ENCODE measurements at regions not wholly inside any gene's neighbourhood (a gene's known extent, or its start where the extent isn't known, plus 50 kb on each side); places are given as distances from the start of the nearest gene placed in this dataset.

GRCh38 chr3:168747697-168748096, 652.0 kb upstream of the GOLIM4 start:
- ATAC-seq = no peak
- no peak overlapping the region for H3K4me3 Mint-ChIP-seq
- peaks cover 7% of the 10 kb centered on the region for H3K9me3 Mint-ChIP-seq
- H3K27ac Mint-ChIP-seq = no peak overlapping the region
- no peaks in the 10 kb centered on the region for H3K27me3 Mint-ChIP-seq
- no peaks in the 10 kb centered on the region for H3K4me1 Mint-ChIP-seq
- no peaks in the 10 kb centered on the region for H3K36me3 Mint-ChIP-seq

- no peaks in the 10 kb centered on the region for H3K4me1 Mint-ChIP-seq
- no peaks in the 10 kb centered on the region for H3K36me3 Mint-ChIP-seq
- H3K9me3 Mint-ChIP-seq = peaks cover 9% of the 10 kb centered on the region
- no peak for ATAC-seq
- no peak overlapping the region for H3K4me3 Mint-ChIP-seq
- no peaks in the 10 kb centered on the region for H3K27me3 Mint-ChIP-seq
- no peak overlapping the region for H3K27ac Mint-ChIP-seq
Observed at GRCh38 chr3:168738527-168739325, 643.0 kb upstream of the GOLIM4 start.

GRCh38 chr3:168736202-168736601, 640.5 kb upstream of the GOLIM4 start:
- H3K4me3 Mint-ChIP-seq = no peak overlapping the region
- H3K9me3 Mint-ChIP-seq = peaks cover 12% of the 10 kb centered on the region
- no peaks in the 10 kb centered on the region for H3K27me3 Mint-ChIP-seq
- no peaks in the 10 kb centered on the region for H3K4me1 Mint-ChIP-seq
- no peak for ATAC-seq
- no peak overlapping the region for H3K27ac Mint-ChIP-seq
- no peaks in the 10 kb centered on the region for H3K36me3 Mint-ChIP-seq

GRCh38 chr3:168730073-168730472, 634.3 kb upstream of the GOLIM4 start:
- no peak overlapping the region for H3K4me3 Mint-ChIP-seq
- H3K27ac Mint-ChIP-seq = no peak overlapping the region
- H3K36me3 Mint-ChIP-seq = no peaks in the 10 kb centered on the region
- H3K27me3 Mint-ChIP-seq = no peaks in the 10 kb centered on the region
- H3K4me1 Mint-ChIP-seq = no peaks in the 10 kb centered on the region
- ATAC-seq = no peak
- peaks cover 15% of the 10 kb centered on the region for H3K9me3 Mint-ChIP-seq

- no peak overlapping the region for H3K27ac Mint-ChIP-seq
- H3K4me3 Mint-ChIP-seq = no peak overlapping the region
- H3K9me3 Mint-ChIP-seq = peaks cover 11% of the 10 kb centered on the region
- ATAC-seq = no peak
- no peaks in the 10 kb centered on the region for H3K27me3 Mint-ChIP-seq
- H3K36me3 Mint-ChIP-seq = no peaks in the 10 kb centered on the region
- no peaks in the 10 kb centered on the region for H3K4me1 Mint-ChIP-seq
Observed at GRCh38 chr3:168722091-168722490, 626.4 kb upstream of the GOLIM4 start.

GRCh38 chr3:168714609-168715240, 619.0 kb upstream of the GOLIM4 start:
- Mint-ChIP-seq H3K36me3 (no peaks in the 10 kb centered on the region), H3K27ac (no peak overlapping the region), H3K4me1 (no peaks in the 10 kb centered on the region), H3K9me3 (peaks cover 3% of the 10 kb centered on the region), H3K4me3 (no peak overlapping the region), H3K27me3 (no peaks in the 10 kb centered on the region)
- ATAC-seq = no peak

GRCh38 chr3:168709073-168709472, 613.3 kb upstream of the GOLIM4 start:
- no peak overlapping the region for H3K27ac Mint-ChIP-seq
- H3K27me3 Mint-ChIP-seq = no peaks in the 10 kb centered on the region
- H3K36me3 Mint-ChIP-seq = no peaks in the 10 kb centered on the region
- H3K4me3 Mint-ChIP-seq = no peak overlapping the region
- ATAC-seq = no peak
- peaks cover 3% of the 10 kb centered on the region for H3K9me3 Mint-ChIP-seq
- H3K4me1 Mint-ChIP-seq = no peaks in the 10 kb centered on the region

GRCh38 chr3:168707900-168708299, 612.2 kb upstream of the GOLIM4 start:
- H3K4me1 Mint-ChIP-seq = no peaks in the 10 kb centered on the region
- H3K27ac Mint-ChIP-seq = no peak overlapping the region
- no peaks in the 10 kb centered on the region for H3K36me3 Mint-ChIP-seq
- no peak overlapping the region for H3K4me3 Mint-ChIP-seq
- H3K9me3 Mint-ChIP-seq = peaks cover 3% of the 10 kb centered on the region
- no peak for ATAC-seq
- H3K27me3 Mint-ChIP-seq = no peaks in the 10 kb centered on the region

- no peaks in the 10 kb centered on the region for H3K36me3 Mint-ChIP-seq
- no peak for ATAC-seq
- no peaks in the 10 kb centered on the region for H3K27me3 Mint-ChIP-seq
- H3K27ac Mint-ChIP-seq = no peak overlapping the region
- peaks cover 3% of the 10 kb centered on the region for H3K9me3 Mint-ChIP-seq
- no peak overlapping the region for H3K4me3 Mint-ChIP-seq
- no peaks in the 10 kb centered on the region for H3K4me1 Mint-ChIP-seq
Observed at GRCh38 chr3:168705412-168705811, 609.7 kb upstream of the GOLIM4 start.

- H3K4me1 Mint-ChIP-seq = no peaks in the 10 kb centered on the region
- peaks cover under 1% of the 10 kb centered on the region for H3K9me3 Mint-ChIP-seq
- no peaks in the 10 kb centered on the region for H3K36me3 Mint-ChIP-seq
- no peaks in the 10 kb centered on the region for H3K27me3 Mint-ChIP-seq
- H3K4me3 Mint-ChIP-seq = no peak overlapping the region
- ATAC-seq = no peak
- H3K27ac Mint-ChIP-seq = no peak overlapping the region
Observed at GRCh38 chr3:168696051-168696450, 600.3 kb upstream of the GOLIM4 start.

- H3K4me1 Mint-ChIP-seq = no peaks in the 10 kb centered on the region
- no peak overlapping the region for H3K4me3 Mint-ChIP-seq
- no peaks in the 10 kb centered on the region for H3K36me3 Mint-ChIP-seq
- no peaks in the 10 kb centered on the region for H3K9me3 Mint-ChIP-seq
- H3K27me3 Mint-ChIP-seq = no peaks in the 10 kb centered on the region
- no peak for ATAC-seq
- no peak overlapping the region for H3K27ac Mint-ChIP-seq
Observed at GRCh38 chr3:168693870-168694269, 598.1 kb upstream of the GOLIM4 start.

- no peaks in the 10 kb centered on the region for H3K27me3 Mint-ChIP-seq
- H3K4me3 Mint-ChIP-seq = no peak overlapping the region
- H3K27ac Mint-ChIP-seq = no peak overlapping the region
- peaks cover under 1% of the 10 kb centered on the region for H3K9me3 Mint-ChIP-seq
- no peaks in the 10 kb centered on the region for H3K4me1 Mint-ChIP-seq
- ATAC-seq = no peak
- H3K36me3 Mint-ChIP-seq = no peaks in the 10 kb centered on the region
Observed at GRCh38 chr3:168688267-168688666, 592.5 kb upstream of the GOLIM4 start.

GRCh38 chr3:168684519-168684918, 588.8 kb upstream of the GOLIM4 start:
- Mint-ChIP-seq H3K36me3 (no peaks in the 10 kb centered on the region), H3K4me3 (no peak overlapping the region), H3K27me3 (no peaks in the 10 kb centered on the region), H3K27ac (no peak overlapping the region), H3K9me3 (peaks cover 4% of the 10 kb centered on the region), H3K4me1 (no peaks in the 10 kb centered on the region)
- no peak for ATAC-seq

- Mint-ChIP-seq H3K9me3 (peaks cover 4% of the 10 kb centered on the region), H3K4me3 (no peak overlapping the region), H3K36me3 (no peaks in the 10 kb centered on the region), H3K27ac (no peak overlapping the region), H3K4me1 (no peaks in the 10 kb centered on the region), H3K27me3 (no peaks in the 10 kb centered on the region)
- ATAC-seq = no peak
Observed at GRCh38 chr3:168678730-168679129, 583.0 kb upstream of the GOLIM4 start.

- Mint-ChIP-seq H3K4me1 (no peaks in the 10 kb centered on the region), H3K27me3 (no peaks in the 10 kb centered on the region), H3K27ac (no peak overlapping the region), H3K36me3 (no peaks in the 10 kb centered on the region), H3K9me3 (peaks cover 3% of the 10 kb centered on the region), H3K4me3 (no peak overlapping the region)
- ATAC-seq = no peak
Observed at GRCh38 chr3:168671091-168671490, 575.4 kb upstream of the GOLIM4 start.
